Raji (cell line): ENCODE measurements at regions not wholly inside any gene's neighbourhood (a gene's known extent, or its start where the extent isn't known, plus 50 kb on each side); places are given as distances from the start of the nearest gene placed in this dataset.

Source experiments
- POLR2A ChIP-seq: IDR thresholded peaks from 2 replicates; pipeline ENCODE4 v1.6.1; 2011; ENCODE audit warnings: low read depth, low read length, control low read depth; ENCODE audit not compliant: insufficient read depth

DNA sequence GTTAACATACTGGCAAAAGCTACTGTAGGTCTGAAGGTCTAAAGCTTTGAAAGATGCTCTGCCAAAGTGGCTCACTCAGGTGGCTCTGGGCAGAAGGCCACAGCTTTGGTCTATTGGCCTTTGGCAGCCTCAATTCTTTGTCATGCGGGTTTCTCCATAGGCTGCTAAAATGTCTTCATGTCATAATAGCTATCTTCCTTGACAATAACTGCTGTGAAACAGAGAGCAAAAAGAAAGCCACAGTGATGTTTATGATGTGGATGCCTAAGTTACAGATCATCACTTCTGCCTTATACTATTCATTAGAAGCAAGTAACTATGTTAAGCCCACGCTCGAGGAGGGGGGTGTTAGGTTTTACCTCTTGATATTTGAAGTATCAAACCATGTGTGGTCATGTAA is 906.1 kb upstream of the CDH9 start:
- no peak for TF ChIP-seq POLR2A

DNA sequence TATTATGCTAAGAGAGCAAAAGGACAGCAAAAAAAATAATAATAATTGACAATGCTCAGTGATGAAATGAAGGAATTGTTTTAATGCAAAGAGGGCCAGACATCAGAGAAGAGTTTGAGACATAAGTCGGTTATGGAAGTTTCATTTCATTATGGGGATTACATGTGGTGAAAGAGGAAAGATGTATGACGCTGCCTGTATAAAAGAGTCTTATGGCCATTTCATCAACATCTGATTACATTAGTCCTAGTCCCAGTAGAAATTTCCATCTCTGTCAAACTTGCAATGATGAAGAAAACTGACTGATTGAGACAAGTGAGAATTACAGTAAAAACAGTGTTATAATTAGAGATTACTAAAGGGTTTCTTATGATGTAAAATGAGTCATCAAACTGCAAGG is 900.6 kb upstream of the CDH9 start:
- TF ChIP-seq POLR2A: no peak

DNA sequence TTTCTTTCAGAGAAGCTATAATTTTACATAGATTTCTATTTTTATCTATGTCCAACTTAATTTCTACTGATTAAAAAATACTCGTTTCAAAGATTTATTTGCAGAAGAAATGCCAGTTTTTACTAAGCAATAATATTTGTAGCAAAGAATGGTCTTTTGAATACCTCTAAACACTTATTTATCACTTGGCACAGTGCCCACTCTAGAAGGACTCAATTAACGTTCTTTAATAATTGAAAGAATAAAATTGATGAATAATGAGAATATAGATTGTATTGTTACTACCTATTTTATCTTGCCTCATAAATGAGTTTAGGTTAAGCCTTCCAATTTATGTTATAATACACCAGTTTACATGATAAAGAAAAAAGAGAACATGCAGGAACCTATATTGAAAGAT is 889.7 kb upstream of the CDH9 start:
- TF ChIP-seq POLR2A: no peak

DNA sequence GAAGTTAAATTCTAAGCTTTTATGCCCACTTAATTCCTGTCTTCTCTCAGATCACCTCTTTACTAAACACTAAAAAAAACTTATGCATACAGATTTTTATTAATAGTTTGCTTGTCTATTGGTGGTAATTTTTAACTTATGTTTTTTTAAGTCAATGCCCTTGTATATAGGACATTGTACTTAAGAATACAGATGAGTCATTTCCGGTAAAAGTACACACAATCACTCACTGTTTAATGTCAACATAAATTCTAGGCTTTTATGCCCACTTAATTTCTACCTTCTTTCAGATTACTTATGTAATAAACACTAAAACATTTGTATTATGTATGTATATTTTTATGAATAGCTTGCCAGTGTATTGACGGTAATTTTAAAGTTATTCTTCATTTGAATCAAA is 872.8 kb upstream of the CDH9 start:
- no peak for TF ChIP-seq POLR2A

DNA sequence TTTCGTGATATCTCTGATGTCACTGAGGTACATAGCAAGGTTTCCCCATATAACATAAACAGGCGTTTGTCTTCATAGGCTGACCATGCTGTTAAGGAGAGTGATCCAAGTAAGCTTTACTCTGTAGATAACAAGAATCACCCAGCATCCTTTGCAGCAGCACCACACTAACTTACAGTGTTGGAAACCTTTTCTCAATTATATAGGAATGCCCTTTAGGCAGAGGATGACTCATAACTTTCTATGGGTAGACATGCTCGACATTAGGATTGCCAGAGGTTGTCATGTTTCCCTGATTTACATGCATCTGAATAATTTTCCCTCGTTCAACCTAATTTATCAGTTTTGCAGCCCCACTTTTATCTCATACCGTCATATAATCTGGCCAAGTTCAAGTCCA is 870.0 kb upstream of the CDH9 start:
- TF ChIP-seq POLR2A: no peak

DNA sequence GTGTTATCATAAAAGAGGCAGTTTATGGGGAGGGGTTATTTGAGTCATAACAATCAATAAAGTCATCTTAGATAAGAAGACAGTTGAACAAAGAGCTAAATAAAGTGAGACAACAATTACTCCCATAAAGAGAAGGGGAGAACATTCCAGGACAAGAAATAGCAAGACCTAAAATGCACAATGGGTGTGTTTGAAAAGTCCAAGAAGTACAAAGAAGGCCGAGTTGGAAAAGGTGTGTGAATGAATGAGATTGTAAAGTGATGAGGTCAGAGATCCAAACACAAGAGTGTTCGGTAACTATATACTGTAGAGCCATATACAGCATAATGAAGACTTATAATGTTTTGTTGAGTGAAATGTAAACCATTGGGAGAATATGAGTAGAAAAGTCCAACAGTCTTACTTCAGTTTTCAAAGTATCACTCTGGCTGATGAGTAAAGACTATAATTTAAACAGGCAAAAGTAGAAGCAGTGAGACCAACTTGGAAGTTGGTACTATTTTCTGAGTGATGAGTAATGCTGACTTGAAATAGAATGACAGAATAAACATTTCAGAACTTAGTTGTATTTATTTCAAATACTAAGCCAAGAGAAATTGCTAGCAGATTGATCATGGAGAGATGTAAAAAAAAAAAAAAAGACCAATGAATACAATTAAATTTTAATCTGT is 868.7 kb upstream of the CDH9 start:
- no peak for TF ChIP-seq POLR2A

DNA sequence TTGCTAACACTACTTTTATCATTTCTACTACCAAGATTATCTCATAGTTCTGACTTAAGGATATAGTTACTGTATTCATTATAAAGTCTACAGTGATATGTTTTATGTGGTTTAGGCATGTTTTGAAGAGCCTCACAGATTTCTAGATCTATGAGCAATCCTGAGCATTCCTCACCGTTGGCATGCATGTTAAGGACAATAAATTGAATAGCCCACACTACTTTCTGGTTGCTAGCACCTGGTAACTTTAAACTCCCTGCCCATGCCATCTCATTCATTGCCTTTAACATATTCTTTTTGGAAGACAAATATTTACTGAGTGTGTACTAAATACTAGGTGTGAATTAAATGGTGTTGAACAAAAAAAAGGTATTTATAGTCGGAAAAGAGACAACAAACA is 868.1 kb upstream of the CDH9 start:
- TF ChIP-seq POLR2A: no peak

DNA sequence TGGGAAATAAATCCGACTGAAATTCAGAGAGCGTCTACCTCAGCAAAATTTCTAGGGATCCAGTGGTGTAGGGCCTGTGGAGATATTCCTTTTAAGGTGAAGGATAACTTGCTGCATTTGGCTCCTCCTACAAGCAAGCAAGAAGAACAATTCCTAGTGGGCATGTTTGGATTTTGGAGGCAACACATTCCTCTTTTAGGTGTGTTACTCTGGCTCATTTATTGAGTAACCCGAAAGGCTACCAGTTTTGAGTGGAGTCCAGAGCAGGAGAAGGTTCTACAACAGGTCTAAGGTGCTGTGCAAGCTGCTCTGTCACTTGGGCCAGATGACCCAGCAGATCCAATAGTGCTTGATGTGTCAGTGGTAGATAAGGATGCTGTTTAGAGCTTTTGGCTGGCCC is 862.4 kb upstream of the CDH9 start:
- no peak for TF ChIP-seq POLR2A

DNA sequence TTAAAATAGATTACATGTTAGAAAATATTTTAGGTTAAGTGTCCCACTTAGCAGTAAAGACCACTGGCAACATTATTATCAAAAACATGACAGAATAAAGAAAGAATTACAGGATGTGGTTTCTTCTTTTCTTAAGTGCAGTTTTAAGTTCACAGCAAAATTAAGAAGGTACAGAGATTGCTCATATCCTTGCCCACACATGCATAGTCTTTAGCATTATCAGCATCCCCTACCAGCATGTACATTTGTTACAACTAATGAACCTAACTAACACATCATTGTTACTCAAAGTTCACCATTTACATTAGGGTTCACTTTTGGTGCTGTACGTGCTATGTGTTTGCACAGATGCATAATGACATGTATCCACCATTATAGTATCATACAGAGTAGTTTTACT is 837.7 kb upstream of the CDH9 start:
- no peak for TF ChIP-seq POLR2A

DNA sequence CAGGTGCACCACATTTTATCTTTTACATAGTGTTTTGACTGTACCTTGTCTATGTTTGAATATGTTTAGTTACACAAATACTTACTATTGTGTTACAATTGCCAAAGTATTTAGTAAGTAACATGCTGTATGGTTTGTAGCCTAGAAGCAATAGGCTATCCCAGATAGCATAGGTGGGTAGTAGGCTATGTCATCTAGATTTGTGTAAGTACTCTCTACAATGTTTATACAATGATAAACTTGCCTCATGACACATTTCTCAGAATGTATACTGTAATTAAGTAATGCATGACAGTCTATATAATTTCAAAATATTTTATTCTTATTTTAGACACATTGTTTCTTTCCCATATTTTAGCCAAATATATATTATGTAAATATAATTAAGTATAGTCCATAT is 836.8 kb upstream of the CDH9 start:
- TF ChIP-seq POLR2A: no peak

DNA sequence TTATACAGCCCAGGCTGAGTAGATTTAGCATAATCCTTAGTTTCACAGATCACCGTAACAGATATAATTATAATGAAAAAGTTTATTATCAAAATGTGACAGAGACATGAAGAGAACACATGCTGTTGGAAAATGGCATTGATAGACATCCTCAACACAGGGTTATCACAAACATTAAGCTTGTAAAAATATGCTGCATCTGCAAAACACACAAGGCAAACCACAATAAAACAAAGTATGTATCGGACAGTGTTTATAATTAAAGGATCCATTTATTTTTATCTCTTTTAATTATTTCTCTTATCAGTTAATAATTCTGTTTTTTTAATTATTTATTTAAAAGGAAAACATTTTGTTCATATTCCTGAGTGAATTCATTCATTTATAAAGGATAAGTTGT is 829.9 kb upstream of the CDH9 start:
- TF ChIP-seq POLR2A: no peak

DNA sequence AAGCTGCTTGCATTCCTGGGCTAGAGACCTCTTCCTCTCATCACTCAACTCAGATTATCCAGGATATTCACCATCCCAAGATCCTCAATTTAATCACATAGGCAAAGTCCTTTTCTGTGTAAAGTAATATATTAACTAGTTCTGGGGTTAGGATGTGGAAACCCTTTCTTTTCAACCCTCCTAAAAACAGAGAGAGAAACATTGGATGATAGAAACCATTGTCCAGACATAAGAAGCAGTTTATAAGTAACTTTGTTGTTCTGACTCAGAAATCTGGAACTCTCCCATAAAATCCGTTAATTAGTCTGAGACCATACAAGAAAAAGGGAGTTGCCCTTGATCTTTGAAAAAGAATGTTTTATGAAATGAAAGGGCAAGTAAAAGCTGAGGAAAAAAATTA is 817.1 kb upstream of the CDH9 start:
- no peak for TF ChIP-seq POLR2A

DNA sequence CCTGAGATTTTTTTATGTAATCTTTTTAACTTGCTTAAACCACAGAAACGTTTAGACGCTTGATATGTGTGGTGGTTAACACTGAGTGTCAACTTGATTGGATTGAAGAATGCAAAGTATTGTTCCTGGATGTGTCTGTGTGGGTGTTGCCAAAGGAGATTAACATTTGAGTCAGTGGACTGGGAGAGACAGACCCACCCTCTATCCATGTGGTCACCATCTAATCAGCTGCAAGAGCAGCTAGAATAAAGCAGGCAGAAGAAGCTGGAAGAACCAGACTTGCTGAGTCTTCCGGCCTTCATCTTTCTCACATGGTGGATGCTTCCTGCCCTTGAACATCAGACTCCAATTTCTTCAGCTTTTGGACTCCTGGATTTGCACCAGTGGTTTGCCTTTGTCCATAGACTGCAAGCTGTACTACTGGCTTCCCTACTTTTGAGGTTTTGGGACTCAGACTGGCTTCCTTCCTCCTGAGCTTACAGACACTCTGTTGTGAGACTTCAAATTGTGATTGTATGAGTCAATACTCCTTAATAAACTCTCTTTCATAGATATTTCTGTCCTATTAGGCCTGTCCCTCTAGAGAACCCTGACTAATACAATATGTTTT is 816.0 kb upstream of the CDH9 start:
- TF ChIP-seq POLR2A: no peak

DNA sequence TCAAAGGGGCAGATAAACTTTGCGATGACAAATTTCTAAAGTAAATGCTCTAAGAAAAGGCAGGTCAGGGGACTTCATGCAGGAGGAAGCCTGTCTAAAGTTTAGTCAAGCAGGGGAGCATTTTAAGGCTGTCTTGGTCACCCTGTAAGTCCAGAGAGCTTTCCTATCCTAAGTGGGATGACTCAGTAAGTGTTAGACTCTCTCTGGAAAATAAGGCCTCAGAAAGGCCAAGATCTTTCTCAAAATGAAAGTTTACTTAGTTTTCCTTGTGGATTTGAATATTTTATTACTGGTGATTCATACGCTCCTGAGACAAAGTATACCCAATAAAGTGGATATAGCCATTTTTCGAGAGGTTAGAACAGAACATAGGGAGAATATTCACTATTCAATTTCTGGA is 806.9 kb upstream of the CDH9 start:
- no peak for TF ChIP-seq POLR2A

DNA sequence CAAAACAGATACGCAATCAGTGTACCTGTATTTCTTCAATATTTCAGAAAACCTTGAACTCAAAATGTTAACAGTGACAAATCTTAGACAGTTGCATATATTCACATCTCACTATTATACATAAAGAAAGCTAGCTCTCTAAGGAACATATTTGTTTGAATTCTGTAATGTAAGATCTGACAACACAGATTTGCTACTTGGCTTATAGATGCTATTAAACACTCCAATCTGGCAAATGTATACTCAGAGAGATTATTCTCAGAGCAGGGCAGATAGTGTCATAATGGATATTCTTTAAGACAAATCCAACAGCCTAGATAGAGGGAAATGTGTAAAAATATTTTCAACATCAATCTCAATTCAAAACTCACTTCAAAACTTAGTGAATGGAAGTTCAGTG is 794.5 kb upstream of the CDH9 start:
- no peak for TF ChIP-seq POLR2A

DNA sequence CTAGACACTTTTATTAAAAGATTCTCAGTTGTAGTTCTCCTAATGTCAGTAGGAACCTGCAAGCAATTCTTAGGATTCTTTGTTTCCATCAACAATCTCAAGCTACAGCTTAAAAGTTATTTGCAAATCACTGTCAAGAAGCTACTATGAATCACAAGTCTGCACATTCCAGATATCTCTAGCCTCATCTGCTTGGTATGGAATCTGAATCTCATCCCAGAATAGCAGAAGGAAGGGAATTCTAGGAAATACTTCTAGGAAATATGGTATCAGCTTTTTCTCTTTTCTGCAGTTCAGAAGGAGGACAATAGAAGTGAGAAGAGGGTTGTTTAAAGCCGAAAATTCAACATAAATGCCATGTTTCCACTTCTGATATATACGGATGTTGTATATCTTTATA is 792.2 kb upstream of the CDH9 start:
- no peak for TF ChIP-seq POLR2A

DNA sequence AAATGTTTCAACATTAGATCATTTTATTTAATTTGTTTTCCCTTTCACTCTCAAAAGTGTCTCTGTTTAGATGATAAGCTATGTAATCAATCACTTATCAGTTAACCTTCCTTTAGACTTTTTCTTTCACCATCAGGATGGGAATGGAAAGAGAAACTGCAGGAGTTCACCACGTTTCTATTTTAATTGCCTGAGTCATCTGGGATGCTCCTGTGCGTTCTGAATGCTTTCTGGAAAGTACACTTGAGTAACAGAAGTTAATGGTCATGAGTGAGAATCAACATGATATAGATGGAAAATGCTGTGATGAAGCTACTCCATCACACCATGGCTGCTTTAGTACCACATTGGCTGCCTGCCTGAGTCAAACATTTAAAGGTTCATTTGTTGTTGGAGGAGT is 783.3 kb upstream of the CDH9 start:
- TF ChIP-seq POLR2A: no peak
